Spleen (tissue), 7 donors: ENCODE measurements at regions not wholly inside any gene's neighbourhood (a gene's known extent, or its start where the extent isn't known, plus 50 kb on each side); places are given as distances from the start of the nearest gene placed in this dataset.

ENCODE experiments used
- CTCF ChIP-seq, 11 experiments: fragments of 200-600 bp in 7 of 11; fragments of 450-650 bp in 4 of 11; sonication (generic) in 4 of 11; IDR thresholded peaks in 8 of 11; conservative IDR thresholded peaks in 3 of 11; 1 replicate in 7 of 11; 2 replicates in 4 of 11; pipeline versions ENCODE4 v1.4.0 to v1.8.0; 2016 to 2021; ENCODE audit warnings: antibody characterized with exemption in 11 of 11, inconsistent platforms in 4 of 11, mild to moderate bottlenecking in 1 of 11
- POLR2AphosphoS5 ChIP-seq, 3 donors: sonication (generic); formaldehyde crosslinking; IDR thresholded peaks; one replicate each; pipeline ENCODE4 v1.5.1; 2017; ENCODE audit warnings: antibody characterized with exemption in 3 of 3
- donor health status: DM: no; HTN: no; CAD: no; lungs with moderate emphysema.
- donor health status: DM: no; HTN: no; CAD: no.
- donor health status: DM: no; HTN: no; CAD: no.

- no peak for TF ChIP-seq CTCF (IDR thresholded peaks at IDR 0.05 in 8 of 11, conservative IDR thresholded peaks at IDR 0.05 in 3 of 11)
- TF ChIP-seq POLR2AphosphoS5 (IDR thresholded peaks at IDR 0.05) = no peak
These were observed 455.4 kb downstream of the RNF144B start for GRCh38 chr6:18842534-18842933.
